ENCODE measurements at regions not wholly inside any gene's neighbourhood (a gene's known extent, or its start where the extent isn't known, plus 50 kb on each side); places are given as distances from the start of the nearest gene placed in this dataset.
A peak's percentile ranks its signal among the peaks of the same experiment; 100 is the strongest.

- TF ChIP-seq CREM (IDR thresholded peaks at IDR 0.05) (peak; percentile 22; the same call in 1 of the 2 replicates), CREM (CRISPR knock-in tag; IDR thresholded peaks at IDR 0.05) (no peak), TARDBP (CRISPR knock-in tag; IDR thresholded peaks at IDR 0.05) (no peak), TCF7 (IDR thresholded peaks at IDR 0.05; ENCODE audit: low read depth) (peak; percentile 50; the same call in 1 of the 2 replicates), BATF2 (CRISPR knock-in tag; IDR thresholded peaks at IDR 0.05) (no peak), REL (CRISPR knock-in tag; conservative IDR thresholded peaks at IDR 0.05) (0 out of 2 replicates have a peak, but pooled peaks have one; percentile 36), FOXP1 (IDR thresholded peaks at IDR 0.05) (no peak), FOXP1 (CRISPR knock-in tag; IDR thresholded peaks at IDR 0.05) (peak; percentile 79), PLRG1 (conservative IDR thresholded peaks at IDR 0.05) (no peak), ZNF609 (CRISPR knock-in tag; IDR thresholded peaks at IDR 0.05; ENCODE audit: borderline replicate concordance) (peak; percentile 47), BRCA1 (CRISPR knock-in tag; IDR thresholded peaks at IDR 0.05) (0 out of 2 replicates have a peak, but pooled peaks have one; percentile 22), ZMYM2 (CRISPR knock-in tag; IDR thresholded peaks at IDR 0.05) (0 out of 2 replicates have a peak, but pooled peaks have one; percentile 28), ZNF280B (CRISPR knock-in tag; IDR thresholded peaks at IDR 0.05; ENCODE audit: borderline replicate concordance) (no peak), RELA (CRISPR knock-in tag; IDR thresholded peaks at IDR 0.05) (no peak), TRIM24 (CRISPR knock-in tag; IDR thresholded peaks at IDR 0.05) (0 out of 2 replicates have a peak, but pooled peaks have one; percentile 36), ATF7 (IDR thresholded peaks at IDR 0.05) (no peak), ATF7 (CRISPR knock-in tag; IDR thresholded peaks at IDR 0.05) (no peak), HDAC6 (IDR thresholded peaks at IDR 0.05; ENCODE audit: low read depth, low read length) (no peak), ZNF761 (CRISPR knock-in tag; conservative IDR thresholded peaks at IDR 0.05) (no peak), ZFP37 (CRISPR knock-in tag; IDR thresholded peaks at IDR 0.05; ENCODE audit: borderline replicate concordance) (no peak), HMG20B (CRISPR knock-in tag; conservative IDR thresholded peaks at IDR 0.05) (no peak), ARNT2 (CRISPR knock-in tag; IDR thresholded peaks at IDR 0.05; ENCODE audit: low read depth) (no peak), PTBP1 (IDR thresholded peaks at IDR 0.05; ENCODE audit: low read depth, low read length, poor library complexity, severe bottlenecking) (no peak), ETV5 (CRISPR knock-in tag; IDR thresholded peaks at IDR 0.05; ENCODE audit: borderline replicate concordance) (peak; percentile 40; the same call in 1 of the 2 replicates)
Measured at GRCh38 chr2:76170856-76171255, 460.1 kb upstream of the GCFC2 start (continued).
